ENCODE measurements at regions not wholly inside any gene's neighbourhood (a gene's known extent, or its start where the extent isn't known, plus 50 kb on each side); places are given as distances from the start of the nearest gene placed in this dataset.

GRCh38 chrX:98459669-98460068, 1576.0 kb downstream of the RPA4 start:
- TF ChIP-seq, protein P1, sequence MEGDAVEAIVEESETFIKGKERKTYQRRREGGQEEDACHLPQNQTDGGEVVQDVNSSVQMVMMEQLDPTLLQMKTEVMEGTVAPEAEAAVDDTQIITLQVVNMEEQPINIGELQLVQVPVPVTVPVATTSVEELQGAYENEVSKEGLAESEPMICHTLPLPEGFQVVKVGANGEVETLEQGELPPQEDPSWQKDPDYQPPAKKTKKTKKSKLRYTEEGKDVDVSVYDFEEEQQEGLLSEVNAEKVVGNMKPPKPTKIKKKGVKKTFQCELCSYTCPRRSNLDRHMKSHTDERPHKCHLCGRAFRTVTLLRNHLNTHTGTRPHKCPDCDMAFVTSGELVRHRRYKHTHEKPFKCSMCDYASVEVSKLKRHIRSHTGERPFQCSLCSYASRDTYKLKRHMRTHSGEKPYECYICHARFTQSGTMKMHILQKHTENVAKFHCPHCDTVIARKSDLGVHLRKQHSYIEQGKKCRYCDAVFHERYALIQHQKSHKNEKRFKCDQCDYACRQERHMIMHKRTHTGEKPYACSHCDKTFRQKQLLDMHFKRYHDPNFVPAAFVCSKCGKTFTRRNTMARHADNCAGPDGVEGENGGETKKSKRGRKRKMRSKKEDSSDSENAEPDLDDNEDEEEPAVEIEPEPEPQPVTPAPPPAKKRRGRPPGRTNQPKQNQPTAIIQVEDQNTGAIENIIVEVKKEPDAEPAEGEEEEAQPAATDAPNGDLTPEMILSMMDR (IDR thresholded peaks at IDR 0.05; ENCODE audit: low read depth, low read length), result no peak
- TF ChIP-seq EZH2phosphoT487 (IDR thresholded peaks at IDR 0.05; ENCODE audit: low read depth), result no peak

All from OCI-LY3 (cell line).